GM23338 (cell line): ENCODE measurements at regions not wholly inside any gene's neighbourhood (a gene's known extent, or its start where the extent isn't known, plus 50 kb on each side); places are given as distances from the start of the nearest gene placed in this dataset.

Source experiments
- ATAC-seq: fragments of 200-7000 bp; cut with Tn5 transposase; 3 replicates; pipeline ENCODE4 v1.9.1; 2020
- DNase-seq: peaks from one replicate; pipeline ENCODE4 v3.0.0-alpha.2; 2015; ENCODE audit warnings: low spot score
- H2AFZ ChIP-seq: fragments of 200-600 bp; sonication (generic); 2 replicates; pipeline ENCODE4 v1.8.0; 2016; ENCODE audit warnings: antibody characterized with exemption, mild to moderate bottlenecking, moderate library complexity
- H3F3A ChIP-seq: fragments of 200-600 bp; sonication (generic); replicated peaks from 2 replicates; pipeline ENCODE4 v1.8.0; 2017; ENCODE audit warnings: antibody characterized with exemption, mixed run types, low read depth
- H3K27ac ChIP-seq: fragments of 200-600 bp; sonication (generic); 2 replicates; pipeline ENCODE4 v1.6.1; 2016; ENCODE audit warnings: low read depth
- H3K27me3 ChIP-seq: fragments of 200-600 bp; sonication (generic); 2 replicates; pipeline ENCODE4 v1.8.0; 2016; ENCODE audit warnings: mild to moderate bottlenecking, mixed run types, moderate library complexity; ENCODE audit not compliant: insufficient read depth
- H3K36me3 ChIP-seq: fragments of 200-600 bp; sonication (generic); 2 replicates; pipeline ENCODE4 v1.8.0; 2016; ENCODE audit warnings: mild to moderate bottlenecking; ENCODE audit not compliant: insufficient read depth
- H3K4me1 ChIP-seq: fragments of 200-600 bp; sonication (generic); 2 replicates; pipeline ENCODE4 v1.8.0; 2016; ENCODE audit warnings: mild to moderate bottlenecking, moderate library complexity; ENCODE audit not compliant: insufficient read depth
- H3K4me2 ChIP-seq: fragments of 200-600 bp; sonication (generic); 2 replicates; pipeline ENCODE4 v1.7.1; 2017; ENCODE audit warnings: mixed run types
- H3K4me3 ChIP-seq: fragments of 200-600 bp; sonication (generic); 2 replicates; pipeline ENCODE4 v1.6.1; 2016; ENCODE audit warnings: mixed run types
- H3K79me2 ChIP-seq: fragments of 200-600 bp; sonication (generic); replicated peaks from 2 replicates; pipeline ENCODE4 v1.8.0; 2017; ENCODE audit warnings: mild to moderate bottlenecking; ENCODE audit not compliant: insufficient read depth
- H3K9me2 ChIP-seq: fragments of 200-600 bp; sonication (generic); 2 replicates; pipeline ENCODE4 v1.8.0; 2017; ENCODE audit not compliant: insufficient read depth
- H4K20me1 ChIP-seq: fragments of 200-600 bp; sonication (generic); replicated peaks from 2 replicates; pipeline ENCODE4 v1.8.0; 2017; ENCODE audit warnings: mild to moderate bottlenecking; ENCODE audit not compliant: insufficient read depth
- H3K27ac Mint-ChIP-seq: 2 replicates; pipeline ENCODE4 v1.8.0; 2020; ENCODE audit warnings: inconsistent platforms, mild to moderate bottlenecking, moderate library complexity, mixed read lengths
- H3K27me3 Mint-ChIP-seq: 3 replicates; pipeline ENCODE4 v1.8.0; 2022; ENCODE audit warnings: low read depth, mild to moderate bottlenecking, moderate library complexity, mixed read lengths, inconsistent platforms; ENCODE audit not compliant: insufficient read depth, poor library complexity
- H3K36me3 Mint-ChIP-seq: 3 replicates; pipeline ENCODE4 v1.8.0; 2021; ENCODE audit warnings: low read depth, mild to moderate bottlenecking, inconsistent platforms, moderate library complexity, mixed read lengths
- H3K4me1 Mint-ChIP-seq: 3 replicates; pipeline ENCODE4 v1.8.0; 2020; ENCODE audit warnings: mild to moderate bottlenecking, inconsistent platforms, mixed read lengths
- H3K4me3 Mint-ChIP-seq: 3 replicates; pipeline ENCODE4 v1.8.0; 2021; ENCODE audit warnings: moderate library complexity, mild to moderate bottlenecking, inconsistent platforms, mixed read lengths
- H3K9me3 Mint-ChIP-seq: 3 replicates; pipeline ENCODE4 v1.8.0; 2020; ENCODE audit warnings: moderate library complexity, mild to moderate bottlenecking, inconsistent platforms, mixed read lengths
- CREB1 ChIP-seq: fragments of 250-450 bp; sonication (Bioruptor Pico); IDR thresholded peaks from 2 replicates; pipeline ENCODE4 v1.5.0; 2020; ENCODE audit warnings: low read depth, mild to moderate bottlenecking, moderate library complexity
- CTCF ChIP-seq, 2 experiments: fragments of 200-600 bp in 1 of 2; sonication (generic) in 1 of 2; conservative IDR thresholded peaks; 2 replicates each; pipeline versions ENCODE4 v1.5.1 to v1.6.1; 2016 to 2017; ENCODE audit warnings: antibody characterized with exemption in 2 of 2, low read depth in 2 of 2, mild to moderate bottlenecking in 2 of 2, moderate library complexity in 1 of 2
- ETS1 ChIP-seq: IDR thresholded peaks from 2 replicates; pipeline ENCODE4 v1.6.1; 2016; ENCODE audit warnings: antibody characterized with exemption
- EZH2 ChIP-seq: fragments of 200-600 bp; sonication (generic); IDR thresholded peaks from one replicate; pipeline ENCODE4 v1.8.0; 2017; ENCODE audit warnings: antibody characterized with exemption, mild to moderate bottlenecking, low read depth; ENCODE audit not compliant: unreplicated experiment
- EZH2phosphoT487 ChIP-seq: fragments of 200-600 bp; sonication (generic); IDR thresholded peaks from one replicate; pipeline ENCODE4 v1.8.1; 2018; ENCODE audit warnings: antibody characterized with exemption; ENCODE audit not compliant: unreplicated experiment
- JUNB ChIP-seq: IDR thresholded peaks from one replicate; pipeline ENCODE4 v1.6.1; 2016; ENCODE audit warnings: antibody characterized with exemption; ENCODE audit not compliant: unreplicated experiment
- NANOG ChIP-seq: IDR thresholded peaks from 2 replicates; pipeline ENCODE4 v1.6.1; 2016; ENCODE audit warnings: antibody characterized with exemption, borderline replicate concordance
- POLR2AphosphoS5 ChIP-seq: IDR thresholded peaks from 2 replicates; pipeline ENCODE4 v1.6.1; 2016; ENCODE audit warnings: antibody characterized with exemption, low read depth
- REST ChIP-seq: IDR thresholded peaks from one replicate; pipeline ENCODE4 v1.6.1; 2018; ENCODE audit warnings: antibody characterized with exemption; ENCODE audit not compliant: unreplicated experiment
- STAT1 ChIP-seq: IDR thresholded peaks from one replicate; pipeline ENCODE4 v1.6.1; 2016; ENCODE audit warnings: antibody characterized with exemption; ENCODE audit not compliant: unreplicated experiment
- ZNF114 ChIP-seq: fragments of 250-450 bp; sonication (Bioruptor Pico); IDR thresholded peaks from 2 replicates; pipeline ENCODE4 v1.5.0; 2020; ENCODE audit warnings: mild to moderate bottlenecking, moderate library complexity
- ZNF331 ChIP-seq: fragments of 250-450 bp; sonication (Bioruptor Pico); IDR thresholded peaks from 2 replicates; pipeline ENCODE4 v1.5.0; 2020; ENCODE audit warnings: low read depth, mild to moderate bottlenecking, moderate library complexity
- TF ChIP-seq, protein P1 (sequence below): fragments of 250-450 bp; sonication (Bioruptor Pico); IDR thresholded peaks from 2 replicates; pipeline ENCODE4 v1.5.0; 2020; ENCODE audit warnings: mild to moderate bottlenecking, moderate library complexity

GRCh38 chr11:91972665-91973266 lies 251.9 kb upstream of the FAT3 start:
- Histone ChIP-seq H3K4me1 (no peaks in the 10 kb centered on the region), H4K20me1 (no peaks in the 10 kb centered on the region), H3K27me3 (no peaks in the 10 kb centered on the region), H3K79me2 (no peaks in the 10 kb centered on the region), H3K4me2 (no peak overlapping the region), H3K4me3 (no peak overlapping the region), H3K27ac (no peak overlapping the region), H2AFZ (no peak overlapping the region), H3K9me2 (no peaks in the 10 kb centered on the region), H3F3A (no peaks in the 10 kb centered on the region), H3K36me3 (no peaks in the 10 kb centered on the region)
- Mint-ChIP-seq H3K9me3 (no peaks in the 10 kb centered on the region), H3K27ac (no peak overlapping the region), H3K4me1 (peaks cover 8% of the 10 kb centered on the region; the same call in 2 of the 3 replicates), H3K27me3 (no peaks in the 10 kb centered on the region), H3K36me3 (no peaks in the 10 kb centered on the region), H3K4me3 (no peak overlapping the region)
- no peak for DNase-seq
- TF ChIP-seq, protein P1, sequence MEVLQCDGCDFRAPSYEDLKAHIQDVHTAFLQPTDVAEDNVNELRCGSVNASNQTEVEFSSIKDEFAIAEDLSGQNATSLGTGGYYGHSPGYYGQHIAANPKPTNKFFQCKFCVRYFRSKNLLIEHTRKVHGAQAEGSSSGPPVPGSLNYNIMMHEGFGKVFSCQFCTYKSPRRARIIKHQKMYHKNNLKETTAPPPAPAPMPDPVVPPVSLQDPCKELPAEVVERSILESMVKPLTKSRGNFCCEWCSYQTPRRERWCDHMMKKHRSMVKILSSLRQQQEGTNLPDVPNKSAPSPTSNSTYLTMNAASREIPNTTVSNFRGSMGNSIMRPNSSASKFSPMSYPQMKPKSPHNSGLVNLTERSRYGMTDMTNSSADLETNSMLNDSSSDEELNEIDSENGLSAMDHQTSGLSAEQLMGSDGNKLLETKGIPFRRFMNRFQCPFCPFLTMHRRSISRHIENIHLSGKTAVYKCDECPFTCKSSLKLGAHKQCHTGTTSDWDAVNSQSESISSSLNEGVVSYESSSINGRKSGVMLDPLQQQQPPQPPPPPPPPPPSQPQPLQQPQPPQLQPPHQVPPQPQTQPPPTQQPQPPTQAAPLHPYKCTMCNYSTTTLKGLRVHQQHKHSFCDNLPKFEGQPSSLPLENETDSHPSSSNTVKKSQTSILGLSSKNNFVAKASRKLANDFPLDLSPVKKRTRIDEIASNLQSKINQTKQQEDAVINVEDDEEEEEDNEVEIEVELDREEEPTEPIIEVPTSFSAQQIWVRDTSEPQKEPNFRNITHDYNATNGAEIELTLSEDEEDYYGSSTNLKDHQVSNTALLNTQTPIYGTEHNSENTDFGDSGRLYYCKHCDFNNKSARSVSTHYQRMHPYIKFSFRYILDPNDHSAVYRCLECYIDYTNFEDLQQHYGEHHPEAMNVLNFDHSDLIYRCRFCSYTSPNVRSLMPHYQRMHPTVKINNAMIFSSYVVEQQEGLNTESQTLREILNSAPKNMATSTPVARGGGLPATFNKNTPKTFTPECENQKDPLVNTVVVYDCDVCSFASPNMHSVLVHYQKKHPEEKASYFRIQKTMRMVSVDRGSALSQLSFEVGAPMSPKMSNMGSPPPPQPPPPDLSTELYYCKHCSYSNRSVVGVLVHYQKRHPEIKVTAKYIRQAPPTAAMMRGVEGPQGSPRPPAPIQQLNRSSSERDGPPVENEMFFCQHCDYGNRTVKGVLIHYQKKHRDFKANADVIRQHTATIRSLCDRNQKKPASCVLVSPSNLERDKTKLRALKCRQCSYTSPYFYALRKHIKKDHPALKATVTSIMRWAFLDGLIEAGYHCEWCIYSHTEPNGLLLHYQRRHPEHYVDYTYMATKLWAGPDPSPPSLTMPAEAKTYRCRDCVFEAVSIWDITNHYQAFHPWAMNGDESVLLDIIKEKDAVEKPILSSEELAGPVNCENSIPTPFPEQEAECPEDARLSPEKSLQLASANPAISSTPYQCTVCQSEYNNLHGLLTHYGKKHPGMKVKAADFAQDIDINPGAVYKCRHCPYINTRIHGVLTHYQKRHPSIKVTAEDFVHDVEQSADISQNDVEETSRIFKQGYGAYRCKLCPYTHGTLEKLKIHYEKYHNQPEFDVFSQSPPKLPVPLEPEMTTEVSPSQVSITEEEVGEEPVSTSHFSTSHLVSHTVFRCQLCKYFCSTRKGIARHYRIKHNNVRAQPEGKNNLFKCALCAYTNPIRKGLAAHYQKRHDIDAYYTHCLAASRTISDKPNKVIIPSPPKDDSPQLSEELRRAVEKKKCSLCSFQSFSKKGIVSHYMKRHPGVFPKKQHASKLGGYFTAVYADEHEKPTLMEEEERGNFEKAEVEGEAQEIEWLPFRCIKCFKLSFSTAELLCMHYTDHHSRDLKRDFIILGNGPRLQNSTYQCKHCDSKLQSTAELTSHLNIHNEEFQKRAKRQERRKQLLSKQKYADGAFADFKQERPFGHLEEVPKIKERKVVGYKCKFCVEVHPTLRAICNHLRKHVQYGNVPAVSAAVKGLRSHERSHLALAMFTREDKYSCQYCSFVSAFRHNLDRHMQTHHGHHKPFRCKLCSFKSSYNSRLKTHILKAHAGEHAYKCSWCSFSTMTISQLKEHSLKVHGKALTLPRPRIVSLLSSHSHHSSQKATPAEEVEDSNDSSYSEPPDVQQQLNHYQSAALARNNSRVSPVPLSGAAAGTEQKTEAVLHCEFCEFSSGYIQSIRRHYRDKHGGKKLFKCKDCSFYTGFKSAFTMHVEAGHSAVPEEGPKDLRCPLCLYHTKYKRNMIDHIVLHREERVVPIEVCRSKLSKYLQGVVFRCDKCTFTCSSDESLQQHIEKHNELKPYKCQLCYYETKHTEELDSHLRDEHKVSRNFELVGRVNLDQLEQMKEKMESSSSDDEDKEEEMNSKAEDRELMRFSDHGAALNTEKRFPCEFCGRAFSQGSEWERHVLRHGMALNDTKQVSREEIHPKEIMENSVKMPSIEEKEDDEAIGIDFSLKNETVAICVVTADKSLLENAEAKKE (CRISPR knock-in tag): no peak
- TF ChIP-seq NANOG (no peak), EZH2phosphoT487 (no peak), POLR2AphosphoS5 (no peak), JUNB (no peak), CTCF (conservative IDR thresholded peaks at IDR 0.05; ENCODE audit: low read depth in 2 of 2) (no peak), EZH2 (no peak), STAT1 (no peak), CREB1 (CRISPR knock-in tag) (no peak), REST (no peak), ETS1 (no peak), ZNF331 (CRISPR knock-in tag) (no peak), ZNF114 (CRISPR knock-in tag) (no peak)
- ATAC-seq: no peak
